ENCODE measurements at regions not wholly inside any gene's neighbourhood (a gene's known extent, or its start where the extent isn't known, plus 50 kb on each side); places are given as distances from the start of the nearest gene placed in this dataset.

GRCh38 chr4:97330917-97331316, 812.4 kb downstream of the STPG2 start:
- TF ChIP-seq CTCF (IDR thresholded peaks at IDR 0.05; ENCODE audit: insufficient read depth, low read depth, low read length, missing control alignments): no peak
- DNase-seq (ENCODE audit: low read depth): no peak
- no peak overlapping the region for H3K4me3 ChIP-seq (ENCODE audit: low read length)

- DNase-seq (ENCODE audit: low read depth): no peak
- no peak overlapping the region for H3K4me3 ChIP-seq (ENCODE audit: low read length)
- TF ChIP-seq CTCF (IDR thresholded peaks at IDR 0.05; ENCODE audit: insufficient read depth, low read depth, low read length, missing control alignments): no peak
Observed at GRCh38 chr4:97334348-97334747, 808.9 kb downstream of the STPG2 start.

GRCh38 chr4:97349468-97350186, 793.6 kb downstream of the STPG2 start:
- no peak for DNase-seq (ENCODE audit: low read depth)
- H3K4me3 ChIP-seq (ENCODE audit: low read length): no peak overlapping the region
- TF ChIP-seq CTCF (IDR thresholded peaks at IDR 0.05; ENCODE audit: insufficient read depth, low read depth, low read length, missing control alignments): no peak

- TF ChIP-seq CTCF (IDR thresholded peaks at IDR 0.05; ENCODE audit: insufficient read depth, low read depth, low read length, missing control alignments): no peak
- no peak overlapping the region for H3K4me3 ChIP-seq (ENCODE audit: low read length)
- no peak for DNase-seq (ENCODE audit: low read depth)
Observed at GRCh38 chr4:97353876-97354275, 789.4 kb downstream of the STPG2 start.

- DNase-seq (ENCODE audit: low read depth): no peak
- no peak for TF ChIP-seq CTCF (IDR thresholded peaks at IDR 0.05; ENCODE audit: insufficient read depth, low read depth, low read length, missing control alignments)
- no peak overlapping the region for H3K4me3 ChIP-seq (ENCODE audit: low read length)
Observed at GRCh38 chr4:97359826-97360225, 783.5 kb downstream of the STPG2 start.

GRCh38 chr4:97360733-97361132, 782.5 kb downstream of the STPG2 start:
- no peak overlapping the region for H3K4me3 ChIP-seq (ENCODE audit: low read length)
- no peak for DNase-seq (ENCODE audit: low read depth)
- TF ChIP-seq CTCF (IDR thresholded peaks at IDR 0.05; ENCODE audit: insufficient read depth, low read depth, low read length, missing control alignments): no peak

- DNase-seq (ENCODE audit: low read depth): peak; percentile 92
- H3K4me3 ChIP-seq (ENCODE audit: low read length): no peak overlapping the region
Observed at GRCh38 chr4:97367878-97368277, 775.4 kb downstream of the STPG2 start.

More at GRCh38 chr4:97367878-97368277, 775.4 kb downstream of the STPG2 start:
- no peak for TF ChIP-seq CTCF (IDR thresholded peaks at IDR 0.05; ENCODE audit: insufficient read depth, low read depth, low read length, missing control alignments)

Measured in epithelial cell of esophagus (primary cell).